ENCODE measurements at regions not wholly inside any gene's neighbourhood (a gene's known extent, or its start where the extent isn't known, plus 50 kb on each side); places are given as distances from the start of the nearest gene placed in this dataset.

DNA sequence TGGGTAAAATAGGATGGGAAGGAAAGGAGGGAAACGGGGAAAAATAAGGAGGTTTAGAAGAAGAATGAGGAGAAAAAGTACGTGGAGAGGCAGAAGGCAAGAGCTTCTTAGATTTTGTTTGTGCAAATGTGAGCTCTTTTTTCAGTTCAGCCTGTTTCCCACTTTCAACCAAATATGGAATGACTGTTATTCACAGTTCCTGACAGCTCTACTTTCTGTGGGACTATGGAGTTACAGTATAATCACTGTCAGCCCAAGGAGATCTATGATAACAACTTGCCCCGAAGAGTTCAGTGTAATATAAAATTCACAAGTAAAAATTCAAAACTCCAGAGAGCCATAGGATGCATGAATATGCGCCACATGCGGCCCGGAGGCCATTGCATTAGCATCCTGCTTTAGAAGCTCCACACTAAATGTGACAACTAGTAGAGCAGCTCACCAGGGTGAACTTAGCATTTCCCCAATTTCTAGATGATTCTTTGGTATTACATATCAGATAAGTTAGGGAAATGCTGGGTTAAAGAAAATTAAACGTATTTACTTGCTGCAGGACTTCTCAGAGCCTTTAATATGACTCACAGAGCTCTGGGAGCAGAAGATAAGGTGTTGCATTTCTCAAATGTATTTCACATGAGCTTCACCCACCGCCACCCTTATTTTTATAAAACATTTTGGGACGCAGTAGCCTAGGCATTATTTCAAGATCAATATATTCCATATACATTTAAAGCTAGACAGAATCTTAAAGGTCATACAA is 234.6 kb downstream of the EBLN2 start:
- DNase-seq (ENCODE audit: low spot score): no peak
- no peak overlapping the region for H3K4me2 ChIP-seq
- H3K4me3 ChIP-seq: no peak overlapping the region
- no peaks in the 10 kb centered on the region for H3K27me3 ChIP-seq
- H3K27ac ChIP-seq: no peak overlapping the region
- H3K9me3 ChIP-seq (ENCODE audit: low read depth): no peaks in the 10 kb centered on the region
- H3K9me2 ChIP-seq (replicated peaks; ENCODE audit: insufficient read depth): no peaks in the 10 kb centered on the region
- 88% methylated on average over 9 of the region's 9 CpGs for WGBS (ENCODE audit: low lambda C conversion rate, missing lambda C conversion rate)
- H3K36me3 ChIP-seq (replicated peaks; ENCODE audit: insufficient read depth, low read depth): no peaks in the 10 kb centered on the region
- TF ChIP-seq EZH2phosphoT487 (IDR thresholded peaks at IDR 0.05; ENCODE audit: low read depth, severe bottlenecking, unreplicated experiment) (no peak), EZH2 (IDR thresholded peaks at IDR 0.05; ENCODE audit: borderline replicate concordance) (no peak)
- TF ChIP-seq, protein P1, sequence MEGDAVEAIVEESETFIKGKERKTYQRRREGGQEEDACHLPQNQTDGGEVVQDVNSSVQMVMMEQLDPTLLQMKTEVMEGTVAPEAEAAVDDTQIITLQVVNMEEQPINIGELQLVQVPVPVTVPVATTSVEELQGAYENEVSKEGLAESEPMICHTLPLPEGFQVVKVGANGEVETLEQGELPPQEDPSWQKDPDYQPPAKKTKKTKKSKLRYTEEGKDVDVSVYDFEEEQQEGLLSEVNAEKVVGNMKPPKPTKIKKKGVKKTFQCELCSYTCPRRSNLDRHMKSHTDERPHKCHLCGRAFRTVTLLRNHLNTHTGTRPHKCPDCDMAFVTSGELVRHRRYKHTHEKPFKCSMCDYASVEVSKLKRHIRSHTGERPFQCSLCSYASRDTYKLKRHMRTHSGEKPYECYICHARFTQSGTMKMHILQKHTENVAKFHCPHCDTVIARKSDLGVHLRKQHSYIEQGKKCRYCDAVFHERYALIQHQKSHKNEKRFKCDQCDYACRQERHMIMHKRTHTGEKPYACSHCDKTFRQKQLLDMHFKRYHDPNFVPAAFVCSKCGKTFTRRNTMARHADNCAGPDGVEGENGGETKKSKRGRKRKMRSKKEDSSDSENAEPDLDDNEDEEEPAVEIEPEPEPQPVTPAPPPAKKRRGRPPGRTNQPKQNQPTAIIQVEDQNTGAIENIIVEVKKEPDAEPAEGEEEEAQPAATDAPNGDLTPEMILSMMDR (IDR thresholded peaks at IDR 0.05; ENCODE audit: poor library complexity): no peak
- no peak overlapping the region for H2AFZ ChIP-seq
- H4K20me1 ChIP-seq (ENCODE audit: insufficient read depth, poor library complexity, severe bottlenecking): no peaks in the 10 kb centered on the region
- no peaks in the 10 kb centered on the region for H3K4me1 ChIP-seq (ENCODE audit: insufficient read depth)
- no peaks in the 10 kb centered on the region for H3K79me2 ChIP-seq

DNA sequence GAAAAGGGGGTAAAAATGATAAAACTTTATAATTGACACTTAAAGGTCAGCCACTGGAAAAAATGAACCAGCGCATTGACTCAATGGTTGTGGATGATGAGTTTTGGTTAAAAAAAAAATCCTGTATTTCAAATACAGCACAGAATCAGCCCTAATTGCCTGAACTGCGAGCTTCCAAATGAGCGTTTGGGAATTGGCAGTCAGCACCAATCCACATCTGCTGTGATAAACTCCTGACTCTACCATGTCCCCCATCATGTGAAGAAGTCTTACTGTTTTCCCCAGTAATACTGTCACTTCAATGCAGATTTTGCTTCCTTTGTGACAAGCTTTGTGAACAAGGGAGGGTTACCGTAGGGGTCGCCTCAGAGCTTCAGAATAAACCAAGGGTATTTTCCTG is 235.4 kb downstream of the EBLN2 start:
- Histone ChIP-seq H3K27me3 (peaks cover 5% of the 10 kb centered on the region), H3K27ac (no peak overlapping the region), H3K36me3 (replicated peaks; ENCODE audit: insufficient read depth, low read depth) (no peaks in the 10 kb centered on the region), H3K4me3 (no peak overlapping the region), H3K9me3 (ENCODE audit: low read depth) (no peaks in the 10 kb centered on the region), H3K4me2 (no peak overlapping the region), H3K4me1 (ENCODE audit: insufficient read depth) (no peaks in the 10 kb centered on the region), H3K9me2 (replicated peaks; ENCODE audit: insufficient read depth) (no peaks in the 10 kb centered on the region), H3K79me2 (no peaks in the 10 kb centered on the region), H4K20me1 (ENCODE audit: insufficient read depth, poor library complexity, severe bottlenecking) (no peaks in the 10 kb centered on the region), H2AFZ (no peak overlapping the region)
- no peak for DNase-seq (ENCODE audit: low spot score)
- 96% methylated on average over 5 of the region's 5 CpGs for WGBS (ENCODE audit: low lambda C conversion rate, missing lambda C conversion rate)
- no peak for TF ChIP-seq EZH2 (IDR thresholded peaks at IDR 0.05; ENCODE audit: borderline replicate concordance)
- TF ChIP-seq, protein P1 (IDR thresholded peaks at IDR 0.05; ENCODE audit: poor library complexity): no peak
- no peak for TF ChIP-seq EZH2phosphoT487 (IDR thresholded peaks at IDR 0.05; ENCODE audit: low read depth, severe bottlenecking, unreplicated experiment)

DNA sequence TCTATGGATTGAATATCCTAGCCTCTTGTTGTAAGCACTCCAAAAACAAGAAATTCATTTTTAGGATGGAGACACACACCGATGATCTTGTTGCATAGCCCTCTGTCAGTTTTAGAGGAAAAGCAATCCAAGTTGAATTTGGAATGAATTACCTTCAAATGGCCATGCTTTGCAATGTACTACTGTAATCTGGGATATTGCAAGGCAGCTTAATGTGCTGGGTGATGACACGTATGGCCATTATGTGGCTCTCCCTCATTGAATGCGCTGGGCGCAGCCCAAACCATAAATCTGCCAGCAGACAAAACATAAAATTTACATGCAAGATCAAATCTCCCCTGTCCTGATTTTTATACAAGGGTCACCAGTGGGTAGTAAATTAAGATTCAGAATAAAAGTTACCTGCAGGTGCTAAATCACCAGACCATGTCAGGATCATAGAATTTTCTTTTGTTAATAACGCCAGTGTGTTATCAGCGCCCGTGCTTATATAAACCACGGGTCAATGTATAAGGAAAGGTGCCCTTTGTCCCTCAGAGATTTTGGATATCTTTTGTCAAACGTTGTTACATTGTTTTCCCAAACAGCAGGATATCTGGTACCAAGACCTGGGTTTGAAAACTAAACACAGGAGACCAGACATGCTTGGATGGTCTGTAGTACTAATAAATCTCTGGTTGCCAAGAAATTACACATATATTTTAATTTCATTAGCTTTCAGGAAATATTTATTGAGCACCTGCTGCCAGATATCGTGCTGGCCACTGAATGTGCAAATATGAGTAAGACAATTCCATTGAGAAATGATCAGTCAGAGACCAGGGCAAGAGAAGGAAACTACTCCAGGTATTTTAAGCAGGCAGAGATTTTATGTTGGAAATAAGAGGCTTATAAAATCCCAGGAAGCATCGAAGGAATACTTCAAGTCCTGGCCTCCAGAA is 237.1 kb downstream of the EBLN2 start:
- no peaks in the 10 kb centered on the region for H3K79me2 ChIP-seq
- no peak for DNase-seq (ENCODE audit: low spot score)
- no peaks in the 10 kb centered on the region for H4K20me1 ChIP-seq (ENCODE audit: insufficient read depth, poor library complexity, severe bottlenecking)
- no peaks in the 10 kb centered on the region for H3K36me3 ChIP-seq (replicated peaks; ENCODE audit: insufficient read depth, low read depth)
- H3K4me1 ChIP-seq (ENCODE audit: insufficient read depth): no peaks in the 10 kb centered on the region
- no peak overlapping the region for H3K4me2 ChIP-seq
- H3K9me2 ChIP-seq (replicated peaks; ENCODE audit: insufficient read depth): no peaks in the 10 kb centered on the region
- no peak overlapping the region for H2AFZ ChIP-seq
- no peak overlapping the region for H3K4me3 ChIP-seq
- TF ChIP-seq EZH2 (IDR thresholded peaks at IDR 0.05; ENCODE audit: borderline replicate concordance) (no peak), EZH2phosphoT487 (IDR thresholded peaks at IDR 0.05; ENCODE audit: low read depth, severe bottlenecking, unreplicated experiment) (no peak)
- TF ChIP-seq, protein P1 (IDR thresholded peaks at IDR 0.05; ENCODE audit: poor library complexity): no peak
- peaks cover 5% of the 10 kb centered on the region for H3K27me3 ChIP-seq
- no peaks in the 10 kb centered on the region for H3K9me3 ChIP-seq (ENCODE audit: low read depth)
- H3K27ac ChIP-seq: no peak overlapping the region
- 60% methylated on average over 11 of the region's 11 CpGs for WGBS (ENCODE audit: low lambda C conversion rate, missing lambda C conversion rate)
